ENCODE measurements at regions not wholly inside any gene's neighbourhood (a gene's known extent, or its start where the extent isn't known, plus 50 kb on each side); places are given as distances from the start of the nearest gene placed in this dataset.
A peak's percentile ranks its signal among the peaks of the same experiment; 100 is the strongest.

GRCh38 chr9:120210274-120210673 lies 369.7 kb downstream of the CDK5RAP2 start:
- DNase-seq, result no peak

DNA sequence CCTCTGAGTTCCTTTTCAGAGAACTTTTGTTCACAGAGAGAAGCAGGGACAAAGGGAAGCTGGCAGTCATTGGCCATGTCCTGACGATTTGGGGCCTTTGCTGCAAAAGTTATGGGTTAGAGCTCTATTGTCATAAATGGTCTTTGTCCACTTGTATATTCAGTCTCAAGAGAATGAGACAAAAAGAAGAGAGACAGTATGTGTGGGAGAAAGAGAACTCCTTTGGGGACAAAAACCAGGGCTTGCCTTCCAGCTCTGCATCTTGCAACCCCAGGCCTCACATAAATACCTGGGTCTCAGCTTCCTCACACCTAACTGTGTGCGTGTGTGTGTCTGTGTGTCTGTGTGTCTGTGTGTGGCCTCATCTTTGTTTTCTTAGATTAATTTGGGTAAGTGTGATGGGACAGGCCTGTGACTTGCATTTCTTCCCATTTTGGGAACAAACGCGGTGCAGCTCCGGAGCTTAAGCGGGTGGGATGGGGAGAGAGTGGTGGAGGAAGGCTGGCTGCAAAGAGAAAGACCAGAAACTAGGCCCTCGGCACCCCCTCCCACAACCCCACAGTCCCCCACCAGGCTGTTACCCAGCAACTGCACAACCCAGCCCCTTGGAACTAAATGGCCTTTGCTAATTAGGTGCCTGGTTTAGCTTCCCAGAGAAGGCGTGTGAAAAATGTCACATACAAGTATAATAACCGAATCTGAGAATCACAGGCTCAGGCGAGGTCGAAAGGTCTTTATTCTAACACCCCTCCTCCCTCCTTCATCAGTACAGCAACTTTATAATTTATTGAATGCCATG lies 376.9 kb downstream of the CDK5RAP2 start:
- DNase-seq, result no peak

- no peak for DNase-seq
Measured at GRCh38 chr9:120198027-120198426, 381.9 kb downstream of the CDK5RAP2 start.

DNA sequence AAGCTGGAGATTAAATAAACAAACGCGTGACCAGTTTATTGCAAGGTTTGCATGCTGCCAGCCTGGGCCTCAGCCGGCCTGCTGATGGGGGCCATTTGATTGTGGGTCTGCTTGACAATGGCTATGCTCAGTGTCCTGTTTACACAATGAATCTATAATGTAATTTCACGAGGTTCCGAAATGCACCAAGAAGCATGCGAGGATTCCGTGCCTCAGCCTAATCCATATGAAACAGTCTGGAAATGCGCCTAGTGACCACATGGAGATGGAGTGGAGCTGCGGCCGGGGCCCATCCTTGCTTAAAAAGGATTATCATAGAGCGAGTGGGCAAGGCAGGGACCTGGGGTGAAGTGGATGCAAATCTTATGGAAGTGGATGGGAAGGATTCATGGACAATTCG lies 382.4 kb downstream of the CDK5RAP2 start:
- DNase-seq, result no peak

- DNase-seq, result no peak
Measured at GRCh38 chr9:120191141-120191540, 388.8 kb downstream of the CDK5RAP2 start.

- no peak for DNase-seq
Measured at GRCh38 chr9:120187758-120188157, 392.2 kb downstream of the CDK5RAP2 start.

DNA sequence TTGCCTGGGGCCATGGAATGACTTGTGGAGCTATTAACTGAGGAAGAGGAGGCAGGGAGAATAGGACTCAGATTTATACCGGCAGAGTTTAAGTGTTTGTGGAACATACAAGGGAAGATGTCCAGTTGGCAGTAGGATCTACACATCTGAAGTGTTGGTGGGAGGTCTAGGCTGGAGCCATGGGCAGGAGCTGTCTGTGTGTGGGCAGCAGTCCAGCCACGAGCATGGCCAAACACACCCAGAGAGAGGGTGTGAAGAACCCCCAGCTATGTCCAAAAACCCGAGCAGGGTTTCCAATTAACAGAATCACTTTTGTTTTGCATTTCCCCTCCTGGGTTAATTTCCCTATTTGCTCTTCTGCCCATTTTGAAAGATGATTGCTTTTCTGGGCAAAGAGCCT lies 393.7 kb downstream of the CDK5RAP2 start:
- DNase-seq, result no peak

GRCh38 chr9:120184266-120184665 lies 395.7 kb downstream of the CDK5RAP2 start:
- no peak for DNase-seq

DNA sequence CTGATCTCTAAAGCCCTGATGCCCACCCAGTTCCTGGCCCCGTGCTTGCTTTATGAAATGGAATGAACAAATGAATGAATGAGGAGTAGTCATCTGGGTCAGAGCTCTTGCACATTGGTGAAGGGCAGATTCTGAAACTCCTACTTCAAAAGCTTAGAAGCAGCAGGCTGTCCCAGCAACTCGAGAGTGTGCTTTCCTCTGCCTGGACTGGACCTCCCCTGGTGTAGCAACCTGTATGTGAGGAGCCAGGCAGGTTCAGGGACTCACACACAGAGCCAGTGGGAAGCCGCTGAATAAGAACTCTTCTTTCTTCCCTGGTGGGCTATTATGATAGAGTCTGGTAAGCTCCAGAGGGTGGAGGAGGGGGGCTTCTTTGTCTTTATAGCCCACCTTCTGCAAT lies 396.4 kb downstream of the CDK5RAP2 start:
- no peak for DNase-seq

GRCh38 chr9:120182011-120182410 lies 398.0 kb downstream of the CDK5RAP2 start:
- DNase-seq, result no peak

DNA sequence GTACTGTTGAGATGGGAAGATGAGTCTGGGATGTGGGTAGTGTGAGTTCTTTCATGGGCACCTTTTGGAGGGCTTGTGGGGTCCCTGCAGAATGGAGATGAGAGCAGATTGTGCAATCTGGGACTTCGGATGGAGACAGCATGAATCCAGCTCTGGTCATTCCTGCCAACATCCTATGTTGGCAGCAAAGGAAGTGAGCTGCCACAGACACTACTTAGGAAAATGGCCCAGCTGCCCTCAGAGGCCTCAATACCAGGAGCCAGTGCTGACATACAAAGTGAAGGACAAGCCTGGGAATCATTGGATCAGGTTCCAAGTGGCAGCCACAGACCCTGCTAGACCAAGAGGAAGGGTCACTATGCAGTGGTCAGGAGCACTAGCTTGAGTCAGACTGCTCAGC lies 402.8 kb downstream of the CDK5RAP2 start:
- no peak for DNase-seq

DNA sequence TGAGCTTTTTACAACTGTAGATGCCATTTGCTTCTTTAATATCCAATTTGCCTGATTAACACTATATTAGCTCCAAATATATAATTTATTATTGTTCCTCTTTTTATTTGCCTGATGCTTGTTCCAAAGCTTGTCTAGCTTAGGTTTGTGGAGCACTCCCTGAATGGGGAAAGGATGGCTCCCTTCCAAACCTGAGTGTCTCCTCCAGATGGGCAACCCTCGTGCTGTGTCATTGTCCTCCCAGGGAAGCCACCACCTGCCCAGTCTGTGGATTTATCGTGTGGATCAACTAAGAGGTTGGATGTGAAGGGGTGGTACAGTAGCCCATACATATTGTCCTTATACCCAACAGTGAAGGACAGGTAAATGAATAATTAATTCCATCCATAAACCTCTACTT lies 404.9 kb downstream of the CDK5RAP2 start:
- DNase-seq, result no peak

- no peak for DNase-seq
Measured at GRCh38 chr9:120161776-120162175, 418.2 kb downstream of the CDK5RAP2 start.

DNA sequence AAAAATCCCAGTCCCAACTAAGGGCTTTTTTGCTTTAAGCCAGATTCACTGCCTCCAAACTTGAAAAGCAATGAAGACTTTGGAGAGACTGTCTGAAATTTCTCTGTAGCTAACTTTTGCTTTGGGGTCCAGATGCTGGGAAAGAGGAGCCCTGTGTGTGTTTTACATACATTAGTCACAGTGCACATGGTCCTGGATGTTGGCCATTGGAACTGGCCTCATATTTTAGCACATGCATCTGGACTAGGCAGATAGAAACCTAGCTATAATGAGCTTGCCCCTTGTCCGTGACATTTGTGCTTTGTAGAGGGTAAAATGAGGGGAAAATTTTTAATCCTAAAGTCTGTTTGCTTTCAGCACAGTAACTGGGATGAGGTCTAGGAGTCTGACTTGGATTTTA lies 421.7 kb downstream of the CDK5RAP2 start:
- DNase-seq, result peak; percentile 28

DNA sequence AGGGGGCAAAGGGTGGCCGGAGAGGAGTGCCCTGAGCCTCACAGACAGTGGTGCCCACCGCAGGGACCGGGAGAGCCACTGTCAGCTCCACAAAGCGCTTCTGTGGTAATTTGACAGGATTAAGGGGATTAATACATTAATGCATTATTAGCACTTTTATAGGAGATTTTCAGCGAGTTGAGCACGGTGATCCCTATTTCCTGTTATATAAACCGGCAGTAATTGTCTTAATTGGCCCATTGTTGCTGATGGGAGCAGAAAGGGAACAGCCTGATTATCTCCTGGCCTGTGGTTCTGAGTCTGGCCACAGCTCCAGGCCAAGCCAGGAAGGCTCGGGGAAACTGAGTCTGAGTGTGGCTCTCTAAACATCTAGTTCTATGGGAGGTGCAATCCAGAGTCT lies 423.6 kb downstream of the CDK5RAP2 start:
- no peak for DNase-seq

DNA sequence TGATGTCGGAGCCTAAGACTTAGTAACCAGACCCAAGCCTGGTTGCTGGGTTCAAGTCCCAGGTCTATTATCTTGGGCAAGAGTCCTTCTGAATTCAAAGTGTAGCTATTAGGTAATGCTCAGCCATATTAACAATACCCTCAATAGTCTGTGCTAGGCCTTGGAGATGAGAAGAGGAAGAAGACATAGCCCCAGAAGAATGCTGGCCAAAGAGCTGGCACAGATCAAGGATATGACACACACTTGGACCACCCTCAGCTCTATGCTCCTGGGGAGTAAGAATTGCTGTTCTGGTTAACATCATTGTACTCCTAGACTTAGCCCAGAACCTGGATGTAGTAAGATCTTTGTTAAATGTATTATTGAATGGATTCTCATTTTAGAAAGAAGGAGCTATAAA lies 426.7 kb downstream of the CDK5RAP2 start:
- DNase-seq, result no peak

DNA sequence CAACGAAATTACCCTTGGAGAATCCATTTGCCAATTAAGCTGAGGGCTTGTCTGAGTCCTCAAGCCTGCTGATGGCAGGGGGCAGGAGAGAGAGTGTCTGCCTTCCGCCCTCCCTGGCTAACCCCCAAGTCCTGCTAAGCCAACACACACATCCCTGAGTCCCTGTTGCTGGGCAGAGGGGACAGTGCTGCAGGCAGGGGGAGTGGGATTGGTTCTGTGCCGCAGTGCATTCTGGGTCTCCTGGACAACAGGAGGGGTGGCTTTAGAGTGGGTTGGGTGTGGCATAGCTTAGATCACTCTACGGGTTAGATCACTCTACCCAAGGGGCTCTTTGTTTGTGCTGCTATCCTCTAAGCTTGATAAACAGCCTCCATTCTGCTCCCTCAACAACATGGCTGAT lies 427.7 kb downstream of the CDK5RAP2 start:
- DNase-seq, result peak; percentile 80

DNA sequence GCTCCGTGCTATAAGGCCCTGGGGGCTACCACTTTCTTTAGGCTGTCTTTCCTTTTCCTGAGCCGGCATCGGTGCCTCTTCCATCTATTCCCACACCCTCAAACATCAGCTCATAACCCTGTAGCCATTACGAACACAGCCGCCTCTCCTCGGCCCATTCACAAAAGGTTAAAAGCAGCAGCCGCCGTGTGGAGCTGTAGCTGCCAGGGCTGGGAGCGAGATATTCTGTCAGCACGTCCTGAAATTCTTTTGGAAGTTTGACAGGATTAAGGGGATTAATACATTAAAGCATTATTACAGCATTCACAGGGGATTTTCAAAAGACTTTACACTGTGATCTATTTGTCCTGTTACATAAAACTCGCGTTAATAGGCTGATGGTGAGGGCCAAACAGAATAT lies 428.2 kb downstream of the CDK5RAP2 start:
- DNase-seq, result no peak

GRCh38 chr9:120151149-120151548 lies 428.8 kb downstream of the CDK5RAP2 start:
- DNase-seq, result no peak

DNA sequence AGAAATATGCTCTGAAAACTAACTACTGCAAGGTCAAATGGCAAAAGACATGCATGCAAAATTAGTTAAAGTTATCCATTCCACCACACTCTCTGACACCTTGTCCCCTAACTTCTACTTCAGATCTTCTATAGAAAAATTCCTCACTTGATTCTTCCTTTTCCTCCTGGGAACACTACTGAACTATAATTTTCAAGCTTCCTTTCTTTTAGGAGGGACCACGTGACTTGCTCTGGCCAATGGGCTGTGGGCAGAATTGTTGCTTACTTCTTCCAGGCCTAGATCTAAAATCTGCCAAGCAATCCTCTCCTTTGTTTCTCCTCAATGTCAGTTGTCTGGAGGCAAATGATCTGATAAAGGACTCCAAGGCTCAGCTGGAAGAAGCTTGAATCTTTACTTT lies 441.0 kb downstream of the CDK5RAP2 start:
- no peak for DNase-seq

DNA sequence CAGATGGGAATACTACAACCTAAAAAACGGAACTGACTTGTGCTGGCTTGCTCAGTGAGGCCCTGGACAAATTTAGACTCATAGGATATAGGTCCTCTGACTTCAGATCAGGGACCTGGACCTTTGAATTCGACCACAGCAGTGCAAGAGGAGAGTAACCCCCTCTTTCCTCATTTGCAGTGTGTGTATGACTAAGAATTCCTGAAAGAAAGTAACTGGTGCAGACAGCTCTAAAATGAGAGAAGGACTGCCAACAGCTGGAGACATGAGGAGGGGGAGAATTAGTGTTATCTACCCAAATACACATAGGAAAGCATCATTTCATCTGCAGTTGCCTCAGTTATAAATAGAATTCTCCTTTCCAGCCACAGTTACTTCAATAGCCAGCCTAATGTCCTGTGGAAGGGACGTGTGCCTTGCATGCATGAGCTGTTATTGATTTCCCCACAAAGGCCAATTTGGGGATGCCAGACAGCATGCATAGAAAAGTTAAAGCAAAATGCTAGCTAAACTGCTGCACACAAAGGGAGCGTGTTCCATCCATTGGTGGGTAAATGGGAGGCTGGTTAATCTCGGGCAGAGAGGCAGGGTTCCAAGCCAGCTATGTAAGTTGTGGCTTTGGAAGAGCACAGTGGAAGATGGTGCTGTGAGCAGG lies 442.7 kb downstream of the CDK5RAP2 start:
- no peak for DNase-seq

DNA sequence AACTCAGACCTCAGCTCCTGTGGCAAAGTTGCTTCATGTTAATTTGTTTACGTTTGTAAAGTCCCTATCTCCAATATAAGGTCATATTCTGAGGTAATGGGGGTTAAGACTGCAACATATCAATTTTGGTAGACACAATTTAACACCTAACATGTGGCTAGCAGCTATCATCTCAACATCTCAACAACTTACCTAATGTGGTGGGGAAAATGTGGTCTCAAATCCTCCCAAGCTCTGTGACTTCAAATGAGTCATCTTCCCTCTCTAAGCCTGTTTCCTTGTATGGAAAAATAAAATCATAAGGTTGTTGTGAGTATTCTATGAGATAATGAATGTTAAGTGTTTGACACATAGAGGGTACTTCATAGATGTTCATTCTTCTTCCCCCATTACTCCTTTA lies 443.3 kb downstream of the CDK5RAP2 start:
- DNase-seq, result no peak

- no peak for DNase-seq
Measured at GRCh38 chr9:120117081-120117480, 462.9 kb downstream of the CDK5RAP2 start.

DNA sequence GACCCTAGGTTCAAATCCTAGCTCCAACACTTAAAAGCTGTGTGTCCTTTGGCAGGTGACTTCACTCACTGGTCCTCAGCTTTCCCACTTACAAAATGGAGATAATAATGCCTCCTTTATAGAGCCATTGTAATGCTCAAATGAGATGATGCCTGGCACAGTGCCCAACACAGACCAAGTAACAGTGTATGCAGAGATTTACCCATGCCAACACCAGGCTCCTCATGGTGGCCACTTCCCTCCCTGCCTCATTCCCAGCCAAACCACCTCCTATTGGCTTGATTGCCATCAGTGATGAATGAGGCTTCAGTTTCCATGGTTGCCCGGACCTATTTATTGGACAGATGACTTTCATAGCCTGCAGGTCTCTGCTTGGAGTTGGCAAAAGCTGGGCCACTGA lies 469.4 kb downstream of the CDK5RAP2 start:
- no peak for DNase-seq

GRCh38 chr9:120109242-120109641 lies 470.7 kb downstream of the CDK5RAP2 start:
- DNase-seq, result no peak
